ENCODE measurements at regions not wholly inside any gene's neighbourhood (a gene's known extent, or its start where the extent isn't known, plus 50 kb on each side); places are given as distances from the start of the nearest gene placed in this dataset.

GRCh38 chr6:96465321-96465903 is 56.2 kb upstream of the UFL1 start:
- ATAC-seq, result no peak

GRCh38 chr6:96466147-96466863 is 55.3 kb upstream of the UFL1 start:
- no peak for ATAC-seq

- no peak for ATAC-seq
These were observed 53.8 kb upstream of the UFL1 start for GRCh38 chr6:96467814-96468213.

- no peak for ATAC-seq
These were observed 53.3 kb upstream of the UFL1 start for GRCh38 chr6:96468281-96468680.

- no peak for ATAC-seq
These were observed 52.9 kb upstream of the UFL1 start for GRCh38 chr6:96468681-96469224.

- ATAC-seq, result no peak
These were observed 52.3 kb upstream of the UFL1 start for GRCh38 chr6:96469312-96469711.

- ATAC-seq, result no peak
These were observed 51.3 kb upstream of the UFL1 start for GRCh38 chr6:96470296-96470695.

All from esophagus mucosa (tissue), 1 donor.